ENCODE measurements at regions not wholly inside any gene's neighbourhood (a gene's known extent, or its start where the extent isn't known, plus 50 kb on each side); places are given as distances from the start of the nearest gene placed in this dataset.
"Not testable (repeated sequence)": the region's sequence is repeated elsewhere in the genome, so short reads cannot be mapped to it uniquely, and the experiment has no call there.

DNA sequence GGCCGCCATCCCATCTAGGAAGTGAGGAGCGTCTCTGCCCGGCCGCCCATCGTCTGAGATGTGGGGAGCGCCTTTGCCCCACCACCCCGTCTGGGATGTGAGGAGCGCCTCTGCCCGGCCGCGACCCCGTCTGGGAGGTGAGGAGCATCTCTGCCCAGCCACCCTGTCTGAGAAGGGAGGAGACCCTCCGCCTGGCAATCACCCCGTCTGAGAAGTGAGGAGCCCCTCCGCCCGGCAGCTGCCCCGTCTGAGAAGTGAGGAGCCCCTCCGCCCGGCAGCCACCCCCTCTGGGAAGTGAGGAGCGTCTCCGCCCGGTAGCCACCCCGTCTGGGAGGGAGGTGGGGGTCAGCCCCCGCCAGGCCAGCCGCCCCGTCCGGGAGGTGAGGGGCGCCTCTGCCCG is 194.2 kb upstream of the FBXL4 start:
- DNase-seq (ENCODE audit: low read depth) = not testable (repeated sequence)

DNA sequence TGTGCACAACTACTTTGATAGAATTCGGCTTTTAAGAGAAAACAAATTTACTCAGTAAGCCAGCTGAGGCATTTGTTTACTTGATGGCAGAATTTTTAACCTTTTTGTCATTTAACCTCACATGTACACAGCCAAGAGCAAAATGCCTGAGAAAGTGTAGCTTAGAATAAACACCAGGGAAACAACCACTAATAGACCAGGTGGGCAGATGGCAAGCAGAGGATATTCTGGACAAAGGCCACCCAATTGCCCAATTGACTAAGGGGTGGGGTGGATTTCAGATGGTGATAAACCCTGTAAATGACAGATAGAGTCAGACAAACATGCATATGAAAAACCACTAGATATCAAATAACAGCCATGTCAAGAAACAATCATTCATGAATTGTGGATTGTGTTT is 190.7 kb upstream of the FBXL4 start:
- no peak for DNase-seq (ENCODE audit: low read depth)

DNA sequence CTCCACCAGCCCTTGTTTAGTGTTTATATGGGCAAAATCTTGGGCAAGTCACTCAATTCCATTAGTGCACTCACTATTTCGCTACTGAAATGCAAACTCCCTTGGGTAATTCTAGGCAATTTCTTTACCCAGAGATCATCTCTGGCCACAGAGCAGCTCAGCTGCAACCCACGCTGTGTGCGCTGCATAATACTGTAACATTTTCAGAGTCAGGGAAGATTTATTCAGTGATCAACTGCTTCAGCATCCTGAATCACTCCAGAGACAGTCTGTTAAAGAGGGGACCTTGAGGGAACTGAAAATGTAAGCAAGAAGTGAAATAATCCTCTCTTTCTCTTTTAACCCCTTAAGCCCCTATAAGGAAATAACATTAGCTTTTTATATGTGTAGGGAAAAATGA is 189.6 kb upstream of the FBXL4 start:
- DNase-seq (ENCODE audit: low read depth) = no peak

DNA sequence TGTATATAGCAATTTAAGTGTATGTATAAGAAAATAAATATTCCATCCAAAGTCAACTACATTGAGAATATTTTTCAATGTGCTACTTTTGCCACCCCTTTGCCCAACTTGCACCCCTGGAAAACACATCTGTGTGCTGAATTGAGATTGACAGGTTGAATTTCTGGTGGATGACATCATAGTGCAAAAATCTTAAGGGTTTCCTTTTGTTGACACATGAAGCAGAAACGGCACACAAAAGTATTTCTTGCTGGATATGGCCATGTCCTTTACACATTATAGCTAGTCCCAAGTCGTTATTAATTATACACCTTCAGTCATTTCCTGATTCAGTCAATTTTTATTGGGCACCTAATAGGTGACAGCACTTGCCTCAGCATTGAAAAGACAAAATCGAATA is 188.7 kb upstream of the FBXL4 start:
- no peak for DNase-seq (ENCODE audit: low read depth)

DNA sequence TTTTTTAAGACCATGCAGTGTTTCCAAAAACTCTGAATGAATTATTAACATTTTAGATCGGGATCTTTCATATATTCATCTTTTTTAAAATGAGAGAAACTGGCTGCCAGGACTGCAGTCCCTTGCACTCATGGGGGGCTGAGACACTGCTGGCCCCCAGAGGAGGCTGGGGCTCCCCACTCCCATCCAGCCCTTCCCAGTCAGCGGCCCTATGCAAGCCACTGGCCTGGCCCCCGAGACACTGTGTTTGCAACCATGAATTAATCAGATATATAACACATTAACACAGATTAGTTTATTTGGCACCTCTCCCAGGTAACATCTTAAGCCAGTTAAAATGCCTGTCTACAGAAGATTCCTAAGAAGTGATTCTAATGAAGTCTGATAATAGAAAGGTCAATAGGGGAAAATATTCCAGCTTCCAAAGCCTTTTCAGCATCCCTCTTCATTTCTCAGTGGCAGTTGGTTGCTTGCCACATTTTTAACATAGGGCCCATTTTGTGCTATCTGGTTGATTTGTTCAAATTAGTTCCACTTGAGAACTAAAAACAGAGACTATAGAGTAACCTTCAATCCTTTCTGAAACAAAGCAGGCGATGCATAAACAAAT is 184.4 kb upstream of the FBXL4 start:
- DNase-seq (ENCODE audit: low read depth) = no peak

DNA sequence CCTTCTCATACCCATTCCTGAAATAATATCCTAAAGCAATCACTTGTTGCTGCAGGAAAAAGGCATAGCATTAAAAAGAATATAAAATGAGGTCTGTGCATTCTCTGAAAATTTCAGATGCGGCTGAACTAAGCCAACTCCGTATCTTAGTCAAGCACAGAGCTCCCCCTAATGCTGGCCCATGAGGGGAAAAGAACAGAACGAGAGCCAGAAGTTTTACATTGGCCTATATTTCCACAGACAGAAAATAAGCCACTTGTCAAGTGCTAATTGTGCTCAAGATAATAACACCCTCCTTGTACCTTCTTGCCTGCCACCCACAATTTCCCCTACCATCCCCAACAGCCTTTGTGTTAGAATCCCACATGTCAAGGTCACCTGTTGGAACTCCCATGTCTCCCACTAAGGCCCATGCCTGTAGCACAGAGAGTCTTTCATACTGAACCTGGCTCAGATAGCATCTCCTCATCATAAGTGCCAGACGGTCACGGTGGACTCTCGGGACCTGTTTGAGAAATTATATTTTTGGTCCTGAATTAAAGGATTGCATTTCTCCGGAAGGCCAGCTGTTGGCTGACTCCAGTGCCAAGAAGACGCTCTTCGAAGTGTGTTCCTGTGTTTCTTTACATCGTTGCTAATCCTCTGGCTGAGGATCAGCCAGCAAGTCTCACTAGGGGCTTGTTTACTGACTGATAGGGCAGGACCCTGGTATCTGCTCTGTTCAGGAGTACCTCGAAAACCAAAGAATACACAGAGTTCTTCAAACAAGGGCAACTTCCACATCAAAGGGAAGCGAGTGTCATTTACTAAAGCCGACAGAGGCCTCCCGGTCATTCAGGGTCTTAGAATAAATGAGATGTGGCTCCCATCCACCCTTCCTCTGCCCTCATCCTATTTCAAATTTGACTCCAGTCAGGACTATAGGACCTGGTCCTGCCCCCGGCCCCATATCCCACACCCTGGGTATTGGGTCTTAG is 183.4 kb upstream of the FBXL4 start:
- DNase-seq (ENCODE audit: low read depth) = no peak

DNA sequence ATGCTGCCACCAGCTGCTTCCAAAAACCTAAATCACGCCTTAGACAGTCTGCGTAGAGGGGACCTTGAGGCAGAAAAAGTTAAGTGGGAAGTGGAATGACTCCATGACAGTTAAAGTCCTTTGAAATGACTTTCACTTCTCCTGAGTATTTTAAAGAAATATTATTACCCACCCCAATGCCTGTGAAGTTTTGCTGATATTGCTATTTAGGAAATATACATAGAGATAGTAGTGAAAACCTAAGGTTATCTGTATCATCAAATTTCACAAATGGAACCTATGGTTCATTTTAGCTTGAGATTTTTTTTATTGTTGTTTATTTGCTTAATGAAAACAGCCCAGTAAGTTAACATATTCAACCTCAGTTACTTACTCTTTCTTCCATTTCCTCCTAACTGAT is 182.1 kb upstream of the FBXL4 start:
- DNase-seq (ENCODE audit: low read depth) = no peak

DNA sequence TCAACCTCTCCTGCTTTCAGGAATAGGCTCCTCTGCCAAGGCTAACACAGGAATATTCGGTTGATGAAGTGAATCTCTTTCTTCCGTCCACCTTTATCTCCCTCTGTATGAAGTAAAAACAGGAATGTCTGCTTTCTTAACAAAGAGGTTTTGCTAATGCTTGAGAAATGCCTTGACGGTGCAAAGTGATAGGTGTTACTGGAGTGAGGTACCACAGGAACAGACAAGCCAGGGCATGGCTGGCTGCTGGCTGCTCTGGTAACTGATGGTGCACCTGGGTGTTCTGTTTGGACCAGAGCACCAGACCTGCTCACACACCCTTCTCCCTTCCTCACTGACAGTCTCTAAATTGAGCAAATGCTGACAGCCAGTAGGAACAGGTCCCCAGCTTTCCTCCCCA is 174.0 kb upstream of the FBXL4 start:
- DNase-seq (ENCODE audit: low read depth) = no peak

DNA sequence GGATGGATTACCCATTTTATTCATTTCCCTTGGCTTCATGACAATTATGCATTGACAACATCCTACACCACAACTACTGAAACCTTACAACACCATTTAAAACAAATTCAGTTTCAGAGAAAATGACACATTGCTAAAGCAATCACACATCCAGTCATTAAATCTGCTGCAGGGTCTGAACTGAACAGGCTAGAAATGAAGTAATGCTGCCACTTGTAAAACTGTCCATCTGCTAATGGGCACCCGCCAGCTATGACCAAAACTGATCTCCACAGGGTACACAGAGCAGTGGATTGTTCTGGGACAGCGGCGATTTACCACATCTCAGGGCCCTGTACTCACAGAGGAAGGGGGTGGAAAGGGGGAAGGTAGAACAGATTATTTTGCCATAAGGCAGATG is 172.9 kb upstream of the FBXL4 start:
- no peak for DNase-seq (ENCODE audit: low read depth)

DNA sequence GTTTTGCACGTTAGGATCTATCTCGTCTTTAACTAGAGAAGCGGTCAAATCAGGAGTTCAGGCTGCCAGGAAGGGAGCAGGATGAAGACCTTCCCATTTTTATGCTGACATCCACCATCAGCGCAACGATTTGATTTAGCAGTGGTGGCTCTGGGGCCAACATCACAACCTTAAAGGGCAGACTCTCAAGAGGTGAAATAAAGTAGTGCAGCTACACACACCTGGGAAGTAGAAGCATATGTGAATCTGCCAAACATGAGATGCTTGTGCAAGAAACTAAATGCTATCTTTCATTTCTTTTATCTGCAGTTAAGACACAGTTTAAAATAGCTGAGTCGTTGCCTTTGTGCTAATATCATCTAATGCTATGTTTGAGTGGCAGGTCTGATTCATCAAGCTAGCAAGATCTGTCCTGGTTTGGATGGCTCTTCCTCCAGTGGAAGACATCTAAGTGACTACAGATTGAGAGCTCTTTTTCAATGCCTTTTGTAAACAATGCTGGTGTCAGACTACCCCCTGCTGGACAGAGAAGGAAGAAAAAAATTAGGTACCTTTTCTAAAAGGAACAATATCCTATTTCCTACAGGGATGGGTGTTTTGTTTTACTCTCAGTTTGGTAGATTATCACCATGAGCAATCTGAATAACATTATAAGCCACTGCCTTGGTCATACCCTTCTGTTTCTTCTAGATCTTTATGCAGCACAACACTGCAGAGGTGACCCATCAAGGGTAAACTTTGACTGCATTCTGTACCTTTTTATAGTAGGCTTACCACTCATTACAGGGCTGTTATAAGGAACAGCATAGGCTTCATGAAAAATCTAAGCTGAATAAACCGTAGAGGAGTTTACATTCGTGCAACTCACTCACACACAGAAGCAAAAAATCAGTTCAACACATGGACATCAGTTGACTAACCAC is 171.6 kb upstream of the FBXL4 start:
- no peak for DNase-seq (ENCODE audit: low read depth)

DNA sequence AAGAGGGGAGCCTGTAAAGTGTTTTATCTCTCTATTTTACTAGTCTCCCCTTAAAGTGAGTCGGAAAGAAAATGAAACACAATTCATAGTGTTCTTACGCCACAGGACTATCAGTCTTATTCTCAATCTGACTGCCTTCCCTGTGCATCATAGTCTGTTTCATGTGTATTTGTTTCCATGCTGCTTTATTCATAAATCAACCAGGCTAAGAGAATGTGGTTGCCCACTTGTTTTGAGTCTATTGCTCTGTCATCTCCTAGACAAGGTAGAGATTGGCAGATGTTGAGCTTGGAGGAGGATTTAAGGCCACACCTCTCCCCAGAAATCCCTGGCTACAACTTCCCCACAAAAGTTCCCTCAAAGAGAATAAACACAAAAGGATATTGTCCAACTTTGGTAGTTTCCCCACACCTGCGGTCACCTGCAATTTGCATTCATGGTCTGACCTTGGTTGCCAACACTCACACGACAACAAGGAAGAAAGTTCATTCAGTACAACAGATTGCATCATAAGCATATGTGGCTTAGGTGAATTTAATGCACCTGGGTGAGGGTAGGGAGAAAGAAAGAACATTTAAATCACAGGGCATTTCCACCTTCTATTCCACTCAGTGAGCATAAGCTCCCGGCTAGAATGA is 167.1 kb upstream of the FBXL4 start:
- no peak for DNase-seq (ENCODE audit: low read depth)

DNA sequence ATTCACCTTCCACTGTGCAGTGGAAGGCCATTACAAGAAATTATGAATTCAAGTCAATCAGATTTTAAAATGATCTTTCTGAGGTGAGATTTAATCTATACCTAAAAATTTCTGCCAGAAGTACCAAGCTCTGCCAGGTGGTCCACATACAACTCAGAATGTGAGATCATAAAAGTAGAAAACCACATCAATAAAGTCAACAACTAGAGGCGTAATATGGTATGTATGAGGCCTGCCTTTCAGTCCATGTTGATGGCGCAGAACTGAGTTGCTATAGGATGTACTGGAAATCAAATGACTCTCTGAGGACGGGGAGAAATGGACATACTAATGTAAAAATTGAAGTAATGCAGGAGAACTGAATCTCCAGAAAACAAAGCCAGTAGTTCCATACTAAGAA is 163.8 kb upstream of the FBXL4 start:
- no peak for DNase-seq (ENCODE audit: low read depth)

DNA sequence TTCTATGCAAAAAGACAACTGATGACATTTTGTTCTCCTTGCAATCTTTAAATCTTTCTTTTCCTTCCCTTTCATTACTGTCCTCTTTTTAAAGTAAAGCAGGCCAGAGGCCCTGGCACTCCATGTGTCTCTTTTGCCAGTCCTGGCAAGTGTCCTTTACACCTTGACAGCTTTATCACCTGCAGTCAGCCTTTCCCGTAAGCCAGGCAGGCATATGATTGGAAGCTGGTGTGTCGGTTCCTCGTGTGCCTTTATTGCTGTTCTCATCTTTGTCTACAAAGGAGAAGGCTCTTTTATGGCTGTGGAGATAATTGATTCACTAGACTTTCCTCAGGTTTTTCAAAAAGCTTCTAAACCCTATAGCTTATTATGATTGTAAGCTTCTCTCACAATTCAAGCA is 162.3 kb upstream of the FBXL4 start:
- no peak for DNase-seq (ENCODE audit: low read depth)

DNA sequence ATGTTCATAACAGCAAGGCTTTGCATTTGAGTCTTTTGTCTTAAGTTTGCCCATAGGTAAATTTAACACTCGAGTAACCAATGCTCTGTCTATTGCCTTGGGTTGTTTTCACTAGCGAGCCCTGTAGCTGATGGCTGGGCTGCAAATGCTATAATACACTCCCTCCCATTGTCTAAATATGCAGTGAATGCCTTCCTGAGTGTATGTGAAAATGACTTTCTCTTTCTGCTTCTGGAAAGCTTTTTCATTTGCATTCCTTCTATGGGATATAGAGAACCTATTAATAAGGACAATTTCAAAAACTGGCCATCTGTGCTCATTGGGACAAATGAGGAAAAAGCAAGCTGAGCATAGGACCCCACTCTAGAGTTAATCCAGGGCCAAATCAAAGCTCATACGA is 156.5 kb upstream of the FBXL4 start:
- DNase-seq (ENCODE audit: low read depth) = no peak

DNA sequence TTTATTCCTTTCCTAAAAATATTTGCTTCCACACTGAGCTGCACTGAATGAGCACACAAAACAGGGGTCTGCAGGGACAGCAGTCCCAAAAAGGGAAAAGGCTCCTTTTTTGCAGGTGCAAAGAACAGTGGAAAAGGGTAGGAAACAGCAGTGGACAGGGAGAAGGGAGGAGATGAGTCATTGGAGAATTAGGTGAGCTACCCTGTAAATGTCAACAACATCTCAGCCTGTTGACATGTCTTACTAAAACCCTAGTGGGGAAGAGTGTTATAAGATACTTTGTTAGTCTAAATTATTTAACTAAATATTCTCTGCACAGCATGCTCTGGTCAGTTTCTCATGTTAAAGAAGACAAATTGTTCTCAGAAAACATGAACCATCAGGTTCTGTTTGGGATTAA is 151.5 kb upstream of the FBXL4 start:
- no peak for DNase-seq (ENCODE audit: low read depth)

DNA sequence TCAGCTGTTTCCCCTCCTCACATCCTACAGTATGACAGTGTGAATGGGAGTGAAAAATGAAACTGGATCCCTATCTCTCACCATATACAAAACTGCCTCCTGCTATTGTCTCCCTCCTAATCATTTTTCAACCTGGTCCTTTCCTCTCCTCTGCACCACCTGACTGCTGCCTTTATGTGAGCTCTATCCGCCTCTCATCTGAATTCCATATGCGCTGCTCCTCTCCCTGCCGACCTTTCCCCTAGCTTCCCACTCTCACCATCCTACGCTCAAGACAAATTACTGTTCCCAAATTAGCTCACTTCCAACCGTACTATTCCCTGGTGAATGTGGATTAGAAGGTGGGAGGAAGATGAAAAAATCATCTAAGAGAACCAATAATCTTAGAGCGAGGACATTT is 148.4 kb upstream of the FBXL4 start:
- DNase-seq (ENCODE audit: low read depth) = no peak

DNA sequence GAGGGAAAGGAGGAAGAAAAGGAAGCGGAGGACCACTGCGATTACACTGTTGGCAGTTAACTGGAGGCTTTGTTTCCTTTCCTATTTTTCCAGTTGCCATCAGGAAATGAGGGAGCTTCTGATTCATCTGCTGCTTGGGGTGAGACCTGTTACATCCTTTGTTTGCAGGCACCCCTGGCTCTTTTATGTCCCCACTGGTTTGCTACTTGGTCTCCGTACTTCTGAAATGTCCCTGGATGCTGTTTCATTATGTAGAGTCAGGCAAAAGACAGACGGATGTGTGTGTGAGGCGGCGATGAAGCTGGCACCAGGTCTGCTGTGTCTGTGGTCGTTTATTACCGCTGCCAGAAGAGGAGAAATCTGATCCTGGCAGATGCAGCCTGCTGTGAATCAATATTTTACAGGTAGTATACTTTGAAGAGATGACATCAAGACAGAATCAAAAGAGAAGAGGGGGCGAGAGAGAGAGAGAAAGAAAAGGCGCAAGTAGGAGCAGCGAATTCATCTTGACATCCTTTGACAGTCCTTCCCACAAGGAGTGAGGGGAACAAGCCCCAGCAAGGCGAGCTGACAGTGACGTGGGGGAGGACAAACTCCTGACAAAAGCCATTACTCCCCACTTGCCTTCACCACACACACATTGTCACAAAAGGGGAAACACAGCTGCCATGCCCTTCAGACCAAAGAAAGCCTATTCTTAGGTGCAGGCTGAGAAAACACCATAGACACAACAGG is 145.9 kb upstream of the FBXL4 start:
- no peak for DNase-seq (ENCODE audit: low read depth)

DNA sequence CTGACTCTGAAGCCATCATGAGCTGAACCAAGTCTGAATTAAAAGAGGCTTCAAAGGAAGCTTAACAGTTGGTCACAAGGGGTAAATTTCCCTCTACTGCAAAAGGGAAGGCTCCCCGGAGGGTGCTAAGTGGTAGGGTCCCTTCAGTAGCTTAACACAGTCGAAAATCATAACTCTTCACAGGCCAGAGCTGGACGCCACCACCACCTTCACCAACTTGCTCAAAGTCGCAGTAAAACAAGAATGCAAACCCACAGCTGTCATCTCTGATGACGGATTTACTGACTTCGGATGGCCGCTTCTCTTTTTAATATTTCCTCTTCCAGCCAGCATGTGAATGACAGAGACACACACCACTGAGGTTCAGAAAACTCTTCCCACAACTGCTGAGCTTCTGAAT is 144.7 kb upstream of the FBXL4 start:
- DNase-seq (ENCODE audit: low read depth) = no peak

DNA sequence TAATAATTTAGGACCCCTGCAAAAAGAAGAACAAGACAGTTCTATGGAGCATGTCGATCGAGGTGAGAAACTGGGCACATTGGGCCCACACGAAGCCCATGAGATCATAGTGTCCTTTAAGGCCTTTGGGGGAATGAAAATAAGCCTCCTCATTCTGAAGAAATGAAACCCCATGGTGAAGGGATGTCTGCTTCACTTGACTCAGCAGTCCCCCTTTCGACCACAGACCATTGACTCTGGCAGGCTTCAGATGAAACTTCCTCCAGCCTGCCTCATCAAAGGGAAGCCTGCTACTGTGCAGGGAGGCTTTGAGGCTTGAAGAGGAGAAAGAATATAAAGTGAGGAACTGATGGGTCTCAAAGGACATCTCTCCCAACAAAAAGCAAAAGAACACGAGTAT is 144.2 kb upstream of the FBXL4 start:
- DNase-seq (ENCODE audit: low read depth) = no peak

DNA sequence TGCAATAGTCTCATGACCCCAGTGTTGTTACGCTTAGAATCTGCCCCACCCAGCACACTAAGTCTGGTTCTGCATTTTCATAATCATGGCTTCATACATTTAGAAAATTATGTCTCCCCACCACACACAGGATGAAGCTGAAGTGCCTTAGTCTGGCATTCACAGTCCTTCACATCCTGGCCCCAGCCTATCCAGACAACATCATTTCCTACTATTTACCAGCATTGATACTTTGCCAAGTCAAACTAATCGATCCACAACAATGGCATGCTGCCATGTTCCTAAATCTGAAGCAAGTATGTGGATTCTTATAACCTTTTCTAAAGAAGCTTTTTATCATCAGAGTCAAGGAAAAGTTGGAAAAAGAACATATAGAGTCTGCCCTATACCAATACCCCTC is 132.4 kb upstream of the FBXL4 start:
- DNase-seq (ENCODE audit: low read depth) = no peak

DNA sequence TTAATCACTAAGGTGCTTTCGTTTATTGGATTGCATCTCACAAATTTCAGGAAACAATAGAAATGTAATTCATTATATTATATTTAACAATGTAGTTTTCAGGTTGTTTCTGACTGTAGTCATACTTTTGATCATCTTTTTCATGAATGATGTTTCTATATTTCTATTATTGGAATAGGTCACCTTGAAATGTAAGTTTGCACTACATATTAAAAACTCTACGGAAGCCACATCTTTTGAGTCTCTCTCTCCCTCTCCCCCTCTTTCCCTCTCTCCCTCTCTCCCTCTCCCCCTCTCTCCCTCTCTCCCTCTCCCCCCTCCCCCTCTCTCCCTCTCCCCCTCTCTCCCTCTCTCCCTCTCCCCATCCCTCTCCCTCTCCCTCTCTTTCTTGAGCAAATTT is 131.3 kb upstream of the FBXL4 start:
- DNase-seq (ENCODE audit: low read depth) = no peak
